ENCODE measurements at regions not wholly inside any gene's neighbourhood (a gene's known extent, or its start where the extent isn't known, plus 50 kb on each side); places are given as distances from the start of the nearest gene placed in this dataset.

DNA sequence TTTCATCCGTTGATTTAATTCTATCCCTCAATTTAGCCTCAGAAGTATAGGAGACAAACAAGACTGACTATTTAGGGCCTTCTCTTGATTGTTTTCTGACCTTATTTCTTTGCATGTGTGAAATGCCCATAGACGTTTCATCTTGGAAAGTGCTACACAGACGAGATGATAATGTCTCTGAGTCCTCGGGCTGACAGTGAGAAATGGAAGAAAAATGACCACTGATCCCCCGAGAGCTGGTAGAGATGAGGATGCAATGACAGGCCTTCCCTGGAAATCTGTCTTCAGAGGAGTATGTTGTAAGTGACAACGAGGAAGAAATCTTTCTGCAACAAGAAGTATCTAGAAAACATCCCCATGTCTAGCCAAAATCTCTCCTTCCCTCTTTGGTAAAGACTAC lies 522.9 kb downstream of the HAPSTR1 start:
- TF ChIP-seq CTCF (IDR thresholded peaks at IDR 0.05) (no peak), POLR2A (IDR thresholded peaks at IDR 0.05) (no peak)

Measured in body of pancreas (tissue), 4 donors.